ENCODE measurements at regions not wholly inside any gene's neighbourhood (a gene's known extent, or its start where the extent isn't known, plus 50 kb on each side); places are given as distances from the start of the nearest gene placed in this dataset.

- Histone ChIP-seq H3K9me3 (no peaks in the 10 kb centered on the region), H3K36me3 (ENCODE audit: low read depth) (no peaks in the 10 kb centered on the region), H3K4me3 (no peak overlapping the region), H3K4me1 (ENCODE audit: low read depth) (no peaks in the 10 kb centered on the region)
- ATAC-seq (no peak), DNase-seq (no peak)
- intact Hi-C loops (cut with DNase I, micrococcal nuclease): no loop called here
- TF ChIP-seq, protein P1, sequence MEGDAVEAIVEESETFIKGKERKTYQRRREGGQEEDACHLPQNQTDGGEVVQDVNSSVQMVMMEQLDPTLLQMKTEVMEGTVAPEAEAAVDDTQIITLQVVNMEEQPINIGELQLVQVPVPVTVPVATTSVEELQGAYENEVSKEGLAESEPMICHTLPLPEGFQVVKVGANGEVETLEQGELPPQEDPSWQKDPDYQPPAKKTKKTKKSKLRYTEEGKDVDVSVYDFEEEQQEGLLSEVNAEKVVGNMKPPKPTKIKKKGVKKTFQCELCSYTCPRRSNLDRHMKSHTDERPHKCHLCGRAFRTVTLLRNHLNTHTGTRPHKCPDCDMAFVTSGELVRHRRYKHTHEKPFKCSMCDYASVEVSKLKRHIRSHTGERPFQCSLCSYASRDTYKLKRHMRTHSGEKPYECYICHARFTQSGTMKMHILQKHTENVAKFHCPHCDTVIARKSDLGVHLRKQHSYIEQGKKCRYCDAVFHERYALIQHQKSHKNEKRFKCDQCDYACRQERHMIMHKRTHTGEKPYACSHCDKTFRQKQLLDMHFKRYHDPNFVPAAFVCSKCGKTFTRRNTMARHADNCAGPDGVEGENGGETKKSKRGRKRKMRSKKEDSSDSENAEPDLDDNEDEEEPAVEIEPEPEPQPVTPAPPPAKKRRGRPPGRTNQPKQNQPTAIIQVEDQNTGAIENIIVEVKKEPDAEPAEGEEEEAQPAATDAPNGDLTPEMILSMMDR (IDR thresholded peaks at IDR 0.05): no peak
Observed at GRCh38 chrX:87049567-87049966, 468.0 kb upstream of the KLHL4 start.

- intact Hi-C loops (cut with DNase I, micrococcal nuclease): no loop called here
- Histone ChIP-seq H3K4me1 (ENCODE audit: low read depth) (no peaks in the 10 kb centered on the region), H3K4me3 (no peak overlapping the region), H3K36me3 (ENCODE audit: low read depth) (no peaks in the 10 kb centered on the region), H3K9me3 (no peaks in the 10 kb centered on the region)
- TF ChIP-seq, protein P1 (IDR thresholded peaks at IDR 0.05): no peak
- DNase-seq (no peak), ATAC-seq (no peak)
Observed at GRCh38 chrX:87063642-87064041, 454.0 kb upstream of the KLHL4 start.

DNA sequence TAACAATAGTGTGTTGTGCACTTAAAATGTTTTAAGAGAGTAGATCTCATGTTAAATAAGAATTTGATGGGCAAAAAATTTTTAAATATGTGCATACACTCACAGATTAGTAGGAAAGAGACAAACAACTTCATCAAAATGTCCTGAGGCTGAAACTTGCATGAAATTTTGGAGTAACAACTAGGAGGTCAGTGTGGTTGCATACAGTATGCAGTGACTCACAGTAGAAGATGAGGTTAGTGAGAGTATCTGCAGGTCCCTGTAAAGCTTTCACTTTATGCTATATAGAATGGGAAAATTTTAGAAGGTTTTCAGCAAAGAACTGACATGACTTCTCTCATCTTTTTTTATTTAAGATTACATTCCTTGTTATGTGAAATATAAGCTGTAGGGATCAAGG is 453.1 kb upstream of the KLHL4 start:
- Histone ChIP-seq H3K4me3 (no peak overlapping the region), H3K9me3 (no peaks in the 10 kb centered on the region), H3K4me1 (ENCODE audit: low read depth) (no peaks in the 10 kb centered on the region), H3K36me3 (ENCODE audit: low read depth) (no peaks in the 10 kb centered on the region)
- intact Hi-C loops (cut with DNase I, micrococcal nuclease): no loop called here
- TF ChIP-seq, protein P1 (IDR thresholded peaks at IDR 0.05): no peak
- ATAC-seq (no peak), DNase-seq (no peak)

DNA sequence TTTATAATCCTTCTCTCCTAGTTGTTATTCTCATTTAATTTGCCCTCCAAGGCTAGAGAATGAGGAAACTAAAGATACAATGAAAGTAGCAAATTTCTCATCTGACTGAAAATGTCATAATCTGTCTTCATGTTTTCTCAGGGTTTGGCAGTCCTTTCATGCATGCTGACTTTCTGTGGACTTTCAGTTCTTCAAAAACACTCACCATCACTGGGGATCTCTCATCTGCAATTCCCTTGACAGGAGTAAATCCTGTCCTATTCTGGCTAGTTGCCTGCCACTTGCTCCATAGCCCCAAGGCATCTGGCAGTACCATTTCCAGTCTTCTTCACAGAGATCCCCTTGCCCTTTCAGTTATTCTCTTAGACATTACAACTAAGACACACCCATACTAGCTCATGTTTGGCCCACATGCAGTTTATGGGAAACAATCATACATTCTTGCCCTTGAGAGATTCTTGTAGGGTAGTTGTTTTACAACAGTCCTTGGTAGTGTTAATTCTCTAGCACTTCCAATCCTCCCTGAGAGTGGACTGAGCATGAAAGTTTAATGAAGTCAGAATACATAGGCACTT is 449.7 kb upstream of the KLHL4 start:
- Histone ChIP-seq H3K4me3 (no peak overlapping the region), H3K4me1 (ENCODE audit: low read depth) (no peaks in the 10 kb centered on the region), H3K36me3 (ENCODE audit: low read depth) (no peaks in the 10 kb centered on the region), H3K9me3 (no peaks in the 10 kb centered on the region)
- TF ChIP-seq, protein P1 (IDR thresholded peaks at IDR 0.05): no peak
- no peak for ATAC-seq
- DNase-seq: no peak
- intact Hi-C loops (cut with DNase I, micrococcal nuclease): no loop called here

GRCh38 chrX:87078231-87078630 is 439.4 kb upstream of the KLHL4 start:
- DNase-seq (no peak), ATAC-seq (no peak)
- H3K9me3 ChIP-seq: peaks cover 2% of the 10 kb centered on the region
- H3K36me3 ChIP-seq (ENCODE audit: low read depth): no peaks in the 10 kb centered on the region
- intact Hi-C loops (cut with DNase I, micrococcal nuclease): no loop called here
- no peaks in the 10 kb centered on the region for H3K4me1 ChIP-seq (ENCODE audit: low read depth)
- TF ChIP-seq, protein P1 (IDR thresholded peaks at IDR 0.05): no peak
- H3K4me3 ChIP-seq: no peak overlapping the region

DNA sequence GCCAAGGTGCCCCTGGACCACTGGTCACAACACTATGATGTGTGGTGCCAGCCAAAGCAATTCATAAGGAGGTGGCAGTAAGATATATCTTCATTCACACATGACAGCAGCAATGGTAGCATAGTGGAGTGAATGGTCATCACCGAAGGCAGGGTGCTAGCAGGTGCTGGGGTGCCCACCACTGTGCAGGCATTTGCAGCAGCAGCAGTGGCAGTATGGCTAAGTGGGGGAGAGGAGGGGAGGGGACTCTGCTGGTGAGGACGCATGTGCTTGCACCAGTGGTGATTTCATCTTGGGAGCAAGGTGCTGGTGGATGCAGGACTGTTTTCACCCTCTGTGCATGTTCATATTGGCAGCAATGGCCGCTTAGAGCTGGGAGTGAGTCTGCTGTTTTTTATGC is 419.1 kb upstream of the KLHL4 start:
- Histone ChIP-seq H3K36me3 (ENCODE audit: low read depth) (no peaks in the 10 kb centered on the region), H3K4me1 (ENCODE audit: low read depth) (no peaks in the 10 kb centered on the region), H3K9me3 (no peaks in the 10 kb centered on the region), H3K4me3 (no peak overlapping the region)
- intact Hi-C loops (cut with DNase I, micrococcal nuclease): no loop called here
- ATAC-seq (no peak), DNase-seq (no peak)
- TF ChIP-seq, protein P1 (IDR thresholded peaks at IDR 0.05): no peak

Measured in mucosa of descending colon (tissue), 3 donors.